Ovary (tissue), 3 donors: ENCODE measurements at regions not wholly inside any gene's neighbourhood (a gene's known extent, or its start where the extent isn't known, plus 50 kb on each side); places are given as distances from the start of the nearest gene placed in this dataset.

ENCODE experiments used
- CTCF ChIP-seq, 3 donors: fragments of 450-650 bp in 2 of 3; fragments of 200-600 bp in 1 of 3; IDR thresholded peaks; one replicate each; pipeline versions ENCODE4 v1.5.1 to v1.8.0; 2016 to 2022; ENCODE audit warnings: antibody characterized with exemption in 3 of 3, mild to moderate bottlenecking in 1 of 3
- EP300 ChIP-seq: sonication (generic); formaldehyde crosslinking; IDR thresholded peaks from one replicate; pipeline ENCODE4 v1.6.1; 2017; ENCODE audit warnings: antibody characterized with exemption
- POLR2A ChIP-seq: fragments of 450-650 bp; IDR thresholded peaks from one replicate; pipeline ENCODE4 v1.6.1; 2017; ENCODE audit warnings: antibody characterized with exemption, mild to moderate bottlenecking, moderate library complexity
- donor health status: DM: no; HTN: no; CAD: no.

GRCh38 chr12:126558219-126558618 is 1493.0 kb downstream of the AACS start:
- TF ChIP-seq CTCF (IDR thresholded peaks at IDR 0.05) (no peak), POLR2A (no peak), EP300 (no peak)
